GM12891 (cell line): ENCODE measurements at regions not wholly inside any gene's neighbourhood (a gene's known extent, or its start where the extent isn't known, plus 50 kb on each side); places are given as distances from the start of the nearest gene placed in this dataset.
"Not testable (repeated sequence)": the region's sequence is repeated elsewhere in the genome, so short reads cannot be mapped to it uniquely, and the experiment has no call there.

Experiments
- POLR2A ChIP-seq: IDR thresholded peaks from 2 replicates; pipeline ENCODE4 v1.6.1; 2011; ENCODE audit warnings: low read depth, low read length, control low read depth
- POLR2AphosphoS5 ChIP-seq: IDR thresholded peaks from 2 replicates; pipeline ENCODE4 v1.6.1; 2011; ENCODE audit warnings: low read depth, low read length, control low read depth
- POU2F2 ChIP-seq: IDR thresholded peaks from 2 replicates; pipeline ENCODE4 v1.6.1; 2011; ENCODE audit warnings: low read depth, mild to moderate bottlenecking, control low read depth, low read length, moderate library complexity
- SPI1 ChIP-seq: IDR thresholded peaks from 2 replicates; pipeline ENCODE4 v1.6.1; 2011; ENCODE audit warnings: low read depth, low read length, control low read depth
- TAF1 ChIP-seq: IDR thresholded peaks from 2 replicates; pipeline ENCODE4 v1.6.1; 2011; ENCODE audit warnings: low read depth, low read length, control low read depth

GRCh38 chr4:9078796-9079195, 91.4 kb upstream of the FAM90A26 start:
- TF ChIP-seq POLR2AphosphoS5, POLR2A, TAF1, SPI1, POU2F2: not testable (repeated sequence)
